ENCODE measurements at regions not wholly inside any gene's neighbourhood (a gene's known extent, or its start where the extent isn't known, plus 50 kb on each side); places are given as distances from the start of the nearest gene placed in this dataset.

DNA sequence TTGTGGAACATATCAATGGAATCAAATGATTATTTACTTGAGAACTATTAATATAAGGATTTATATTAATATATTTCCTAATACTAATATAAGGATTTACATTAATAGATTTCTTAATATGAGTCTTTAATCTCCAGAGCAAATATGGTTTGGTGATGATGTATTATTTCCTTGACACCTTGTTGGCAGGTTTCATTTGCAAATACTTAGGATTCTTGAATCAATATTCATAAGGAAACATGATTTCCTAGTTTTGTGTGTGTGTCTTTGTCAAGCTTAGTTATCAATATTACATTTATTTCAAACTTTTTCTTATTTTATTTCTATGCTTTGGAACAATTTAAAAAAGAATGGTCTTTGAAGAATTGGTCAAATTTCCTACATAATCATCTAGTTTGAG lies 138.5 kb downstream of the RAB38 start:
- TF ChIP-seq POLR2A (IDR thresholded peaks at IDR 0.05; ENCODE audit: borderline replicate concordance, extremely low read depth, insufficient read depth, insufficient read length) (no peak), SIN3A (IDR thresholded peaks at IDR 0.05; ENCODE audit: low read depth) (no peak), EGR1 (IDR thresholded peaks at IDR 0.05; ENCODE audit: low read depth) (no peak), EZH2 (IDR thresholded peaks at IDR 0.05) (no peak)

All from HCT116 (cell line).